GM10266 (cell line): ENCODE measurements at regions not wholly inside any gene's neighbourhood (a gene's known extent, or its start where the extent isn't known, plus 50 kb on each side); places are given as distances from the start of the nearest gene placed in this dataset.

Experiments used
- DNase-seq: peaks from one replicate; pipeline ENCODE4 v3.0.0; 2012; ENCODE audit errors: extremely low spot score
- TF ChIP-seq, protein P1 (sequence below): IDR thresholded peaks from 2 replicates; pipeline ENCODE4 v1.5.1; 2012; ENCODE audit warnings: mild to moderate bottlenecking, low read depth; ENCODE audit not compliant: control insufficient read depth, insufficient read depth; ENCODE audit errors: missing control alignments

DNA sequence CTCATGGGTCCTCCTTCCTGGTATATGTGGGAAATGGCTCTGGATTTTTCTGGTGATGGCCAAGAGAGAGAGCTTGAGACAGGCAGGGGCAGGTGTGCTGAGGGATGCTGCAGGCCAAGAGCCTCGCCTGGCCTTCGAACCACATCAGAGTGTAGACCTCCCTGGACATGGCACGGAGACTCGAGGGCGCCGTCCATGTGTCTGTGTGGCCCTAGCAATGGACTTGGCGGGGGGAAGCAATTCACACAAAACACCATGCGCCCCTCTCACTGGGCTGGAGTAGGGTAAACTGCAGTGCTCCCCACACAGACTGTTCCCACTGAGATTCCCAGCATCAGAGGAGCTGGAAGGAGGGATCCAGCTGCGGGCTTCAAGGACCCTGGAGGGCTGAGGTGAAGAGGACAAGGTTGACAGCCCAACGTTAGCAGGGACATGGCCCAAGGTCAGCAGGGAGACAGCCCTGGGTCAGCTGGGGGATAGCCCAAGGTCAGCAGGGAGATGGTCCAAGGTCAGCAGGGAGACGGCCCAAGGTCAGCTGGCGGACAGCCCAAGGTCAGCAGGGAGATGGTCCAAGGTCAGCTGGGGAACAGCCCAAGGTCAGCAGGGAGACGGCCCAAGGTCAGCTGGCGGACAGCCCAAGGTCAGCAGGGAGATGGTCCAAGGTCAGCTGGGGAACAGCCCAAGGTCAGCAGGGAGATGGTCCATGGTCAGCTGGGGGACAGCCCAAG lies 75.4 kb upstream of the HDAC4 start:
- TF ChIP-seq, protein P1, sequence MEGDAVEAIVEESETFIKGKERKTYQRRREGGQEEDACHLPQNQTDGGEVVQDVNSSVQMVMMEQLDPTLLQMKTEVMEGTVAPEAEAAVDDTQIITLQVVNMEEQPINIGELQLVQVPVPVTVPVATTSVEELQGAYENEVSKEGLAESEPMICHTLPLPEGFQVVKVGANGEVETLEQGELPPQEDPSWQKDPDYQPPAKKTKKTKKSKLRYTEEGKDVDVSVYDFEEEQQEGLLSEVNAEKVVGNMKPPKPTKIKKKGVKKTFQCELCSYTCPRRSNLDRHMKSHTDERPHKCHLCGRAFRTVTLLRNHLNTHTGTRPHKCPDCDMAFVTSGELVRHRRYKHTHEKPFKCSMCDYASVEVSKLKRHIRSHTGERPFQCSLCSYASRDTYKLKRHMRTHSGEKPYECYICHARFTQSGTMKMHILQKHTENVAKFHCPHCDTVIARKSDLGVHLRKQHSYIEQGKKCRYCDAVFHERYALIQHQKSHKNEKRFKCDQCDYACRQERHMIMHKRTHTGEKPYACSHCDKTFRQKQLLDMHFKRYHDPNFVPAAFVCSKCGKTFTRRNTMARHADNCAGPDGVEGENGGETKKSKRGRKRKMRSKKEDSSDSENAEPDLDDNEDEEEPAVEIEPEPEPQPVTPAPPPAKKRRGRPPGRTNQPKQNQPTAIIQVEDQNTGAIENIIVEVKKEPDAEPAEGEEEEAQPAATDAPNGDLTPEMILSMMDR = no peak
- no peak for DNase-seq

- no peak for DNase-seq
- TF ChIP-seq, protein P1 = no peak
These were observed 74.6 kb upstream of the HDAC4 start for GRCh38 chr2:239475161-239476028.

DNA sequence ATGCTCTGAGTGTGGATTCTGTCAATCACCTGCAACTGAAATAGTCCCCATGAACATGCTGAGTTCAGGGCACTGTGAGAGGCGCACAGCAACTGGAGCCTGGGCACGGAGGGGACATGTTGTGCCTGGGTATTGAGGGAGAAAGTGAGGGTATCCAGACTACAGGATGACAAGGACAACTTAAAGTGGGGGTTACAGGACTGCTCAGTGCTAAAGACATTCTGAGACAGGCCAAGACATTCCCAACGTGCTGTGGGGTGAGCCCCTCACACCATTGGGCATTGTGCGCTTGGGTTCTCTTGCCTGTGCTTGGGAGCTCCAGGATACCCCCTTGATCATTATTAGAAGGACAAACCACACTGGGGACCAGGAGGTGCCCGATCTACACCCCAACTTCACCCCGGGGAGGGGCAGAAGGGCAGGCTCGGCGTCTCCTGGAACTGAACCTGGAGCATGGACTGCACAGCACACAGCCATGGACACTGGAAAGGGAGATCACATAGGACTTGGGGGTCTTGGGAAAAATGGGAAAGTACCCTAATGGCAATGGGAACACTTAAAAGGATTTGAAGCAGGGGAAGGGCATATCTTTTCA lies 72.5 kb upstream of the HDAC4 start:
- DNase-seq = no peak
- TF ChIP-seq, protein P1 = no peak

DNA sequence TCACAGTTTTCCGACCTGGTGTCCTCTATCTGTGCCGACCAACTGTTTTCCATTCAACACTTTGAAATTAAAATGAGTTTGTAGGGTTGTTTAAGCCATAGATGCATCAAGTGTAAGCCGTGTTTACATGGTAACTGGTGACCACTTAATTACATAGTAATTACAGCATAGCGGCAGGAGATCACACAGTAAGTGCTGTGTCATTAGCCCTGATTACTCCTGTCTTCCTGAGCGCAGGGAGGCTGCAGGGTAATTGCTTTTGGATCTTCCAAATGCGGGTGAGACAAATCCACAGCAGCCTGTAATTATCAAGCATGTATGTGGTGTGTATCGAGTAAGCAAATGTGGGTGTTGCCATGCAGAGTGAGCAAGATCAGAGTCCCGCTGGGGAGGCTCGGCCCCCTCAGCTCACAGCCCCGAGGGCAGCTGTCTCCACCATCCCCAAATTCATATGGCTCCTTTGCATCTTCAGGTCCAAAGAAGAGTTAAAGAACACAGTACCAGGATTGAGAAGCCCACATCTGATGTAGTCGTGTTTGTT lies 71.5 kb upstream of the HDAC4 start:
- TF ChIP-seq, protein P1 = no peak
- no peak for DNase-seq

GRCh38 chr2:239471011-239471792 lies 70.4 kb upstream of the HDAC4 start:
- DNase-seq = no peak
- TF ChIP-seq, protein P1 = no peak

DNA sequence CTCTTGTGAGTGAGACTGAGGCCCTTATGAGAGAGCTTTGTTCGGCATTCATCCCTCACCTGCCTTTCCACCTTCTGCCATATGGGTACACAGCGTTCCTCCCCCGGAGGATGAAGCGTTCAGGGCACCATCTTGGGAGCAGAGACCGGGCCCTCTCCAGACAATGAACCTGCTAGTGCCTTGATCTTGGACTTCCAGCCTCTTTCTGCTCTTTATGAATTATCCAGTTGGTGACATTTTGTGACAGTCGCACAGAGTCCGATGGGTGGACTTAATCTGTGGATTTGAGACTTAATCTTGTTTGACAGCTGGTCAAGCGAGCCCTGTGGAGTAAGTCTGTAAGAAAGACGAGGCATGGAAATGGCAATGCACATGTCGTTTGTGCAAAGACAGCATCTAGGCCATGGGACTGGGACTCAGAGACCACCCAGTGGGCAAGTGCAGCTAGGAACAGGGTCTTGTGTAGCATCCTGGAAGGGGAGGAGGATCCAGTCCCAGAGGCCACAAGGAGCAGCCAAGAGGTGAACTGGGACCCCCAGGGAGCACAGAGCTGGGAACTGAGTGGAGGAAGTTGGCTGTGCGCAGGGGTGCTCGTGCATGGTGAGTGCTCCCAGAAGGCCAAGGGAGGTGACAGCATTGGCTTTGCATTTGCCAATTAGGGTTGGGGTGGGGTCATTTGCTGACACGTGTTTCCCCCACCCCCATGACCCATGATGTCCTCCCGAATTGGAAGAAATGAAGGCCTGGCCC lies 69.5 kb upstream of the HDAC4 start:
- DNase-seq = no peak
- TF ChIP-seq, protein P1 = no peak
